IMR-90 (cell line): ENCODE measurements at regions not wholly inside any gene's neighbourhood (a gene's known extent, or its start where the extent isn't known, plus 50 kb on each side); places are given as distances from the start of the nearest gene placed in this dataset.

Source experiments
- ATAC-seq: fragments of 200-7000 bp; cut with Tn5 transposase; 2 replicates; pipeline ENCODE4 v1.9.1; 2020; ENCODE audit warnings: low read depth, mild to moderate bottlenecking, moderate library complexity
- BruUV-seq: library from RNA; stranded (reverse); fragments of 400-500 nt; replicated peaks from 2 replicates; lab custom pipeline; 2021; lab: Mats Ljungman, UMichigan
- CTCF ChIA-PET: fragments of 300-600 bp; formaldehyde crosslinking; extraction: SDS; loops from one replicate; lab custom pipeline; 2021; ENCODE audit warnings: antibody characterized with exemption; lab: Yijun Ruan, JAX
- POLR2A ChIA-PET: fragments of 300-600 bp; sonication (Branson Sonifier 250); formaldehyde crosslinking; loops from one replicate; lab custom pipeline; 2022; ENCODE audit warnings: antibody characterized with exemption; ENCODE audit not compliant: unreplicated experiment; lab: Charles Lee
- DNase-seq: peaks from one replicate; pipeline ENCODE4 v3.0.0; 2013
- H2AFZ ChIP-seq: replicated peaks from 2 replicates; pipeline ENCODE3; 2013; ENCODE audit warnings: low read length, mild to moderate bottlenecking; ENCODE audit not compliant: poor library complexity
- H2AK5ac ChIP-seq: 2 replicates; pipeline ENCODE4 v1.6.1; 2013; ENCODE audit warnings: low read depth, low read length, inconsistent platforms
- H2AK9ac ChIP-seq: replicated peaks from 2 replicates; pipeline ENCODE3; 2013; ENCODE audit warnings: mild to moderate bottlenecking, low read depth, low read length, moderate library complexity; ENCODE audit not compliant: poor library complexity
- H2BK120ac ChIP-seq: 2 replicates; pipeline ENCODE4 v1.6.1; 2013; ENCODE audit warnings: low read depth, low read length, inconsistent platforms
- H2BK15ac ChIP-seq: 3 replicates; pipeline ENCODE4 v1.6.1; 2013; ENCODE audit warnings: low read depth, low read length, inconsistent platforms
- H2BK20ac ChIP-seq: 2 replicates; pipeline ENCODE4 v1.6.1; 2013; ENCODE audit warnings: low read depth, mild to moderate bottlenecking, inconsistent platforms, low read length, moderate library complexity
- H2BK5ac ChIP-seq: 2 replicates; pipeline ENCODE4 v1.6.1; 2013; ENCODE audit warnings: mild to moderate bottlenecking, low read depth, low read length, inconsistent platforms; ENCODE audit not compliant: poor library complexity, severe bottlenecking
- H3K14ac ChIP-seq: replicated peaks from 2 replicates; pipeline ENCODE4 v1.6.1; 2013; ENCODE audit warnings: low read depth, low read length, inconsistent platforms
- H3K18ac ChIP-seq: 2 replicates; pipeline ENCODE4 v1.6.1; 2013; ENCODE audit warnings: low read depth, low read length, control low read depth
- H3K23ac ChIP-seq: 2 replicates; pipeline ENCODE4 v1.6.1; 2013; ENCODE audit warnings: low read depth, low read length, inconsistent platforms
- H3K27ac ChIP-seq: 2 replicates; pipeline ENCODE4 v1.5.1; 2013; ENCODE audit warnings: mild to moderate bottlenecking, control low read depth, low read length; ENCODE audit not compliant: insufficient read depth
- H3K27me3 ChIP-seq: 2 replicates; pipeline ENCODE4 v1.6.1; 2013; ENCODE audit warnings: low read length; ENCODE audit not compliant: control insufficient read depth, insufficient read depth
- H3K36me3 ChIP-seq: 2 replicates; pipeline ENCODE4 v1.6.1; 2013; ENCODE audit warnings: low read length, mixed read lengths; ENCODE audit not compliant: control insufficient read depth, insufficient read depth
- H3K4ac ChIP-seq: 2 replicates; pipeline ENCODE4 v1.6.1; 2013; ENCODE audit warnings: low read depth, low read length, inconsistent platforms
- H3K4me1 ChIP-seq: 2 replicates; pipeline ENCODE4 v1.6.1; 2013; ENCODE audit warnings: low read length, mixed read lengths; ENCODE audit not compliant: control insufficient read depth, insufficient read depth
- H3K4me2 ChIP-seq: 2 replicates; pipeline ENCODE4 v1.6.1; 2013; ENCODE audit warnings: low read depth, mild to moderate bottlenecking, control low read depth, low read length, moderate library complexity
- H3K4me3 ChIP-seq: 2 replicates; pipeline ENCODE4 v1.5.1; 2013; ENCODE audit warnings: low read depth, mild to moderate bottlenecking, control low read depth, low read length, moderate library complexity; ENCODE audit not compliant: insufficient read depth
- H3K56ac ChIP-seq: 2 replicates; pipeline ENCODE4 v1.6.1; 2013; ENCODE audit warnings: low read length, inconsistent platforms; ENCODE audit not compliant: insufficient read depth; ENCODE audit errors: extremely low read depth
- H3K79me1 ChIP-seq, 2 experiments: 2 replicates each; pipeline ENCODE4 v1.6.1; 2013; ENCODE audit warnings: low read length in 2 of 2, inconsistent platforms in 1 of 2, low read depth in 1 of 2
- H3K9ac ChIP-seq: 2 replicates; pipeline ENCODE4 v1.6.1; 2013; ENCODE audit warnings: low read depth, low read length, control low read depth
- H3K9me1 ChIP-seq: 2 replicates; pipeline ENCODE4 v1.6.1; 2013; ENCODE audit warnings: low read length, inconsistent platforms; ENCODE audit not compliant: insufficient read depth
- H3K9me3 ChIP-seq: 2 replicates; pipeline ENCODE4 v1.6.1; 2013; ENCODE audit warnings: low read length; ENCODE audit not compliant: control insufficient read depth, insufficient read depth
- H4K20me1 ChIP-seq: 2 replicates; pipeline ENCODE4 v1.6.1; 2013; ENCODE audit warnings: low read length, inconsistent platforms; ENCODE audit not compliant: insufficient read depth
- H4K5ac ChIP-seq: 2 replicates; pipeline ENCODE4 v1.6.1; 2013; ENCODE audit warnings: mild to moderate bottlenecking, low read depth, low read length, control low read depth
- H4K8ac ChIP-seq, 2 experiments: 2 replicates each; pipeline ENCODE4 v1.6.1; 2013; ENCODE audit warnings: low read depth in 2 of 2, low read length in 2 of 2, control low read depth in 1 of 2, inconsistent platforms in 1 of 2
- H4K91ac ChIP-seq: 2 replicates; pipeline ENCODE4 v1.6.1; 2013; ENCODE audit warnings: low read depth, low read length, inconsistent platforms; ENCODE audit not compliant: insufficient read depth
- ELK1 ChIP-seq: fragments of 150-350 bp; IDR thresholded peaks from 2 replicates; pipeline ENCODE4 v1.6.1; 2016; ENCODE audit warnings: low read depth, mild to moderate bottlenecking, low read length, moderate library complexity, borderline replicate concordance
- FOS ChIP-seq: fragments of 150-350 bp; IDR thresholded peaks from 2 replicates; pipeline ENCODE4 v1.6.1; 2016; ENCODE audit warnings: low read depth, low read length
- MAFK ChIP-seq: IDR thresholded peaks from 2 replicates; pipeline ENCODE4 v1.6.1; 2012; ENCODE audit warnings: low read depth, low read length, improper control_type of control experiment
- MXI1 ChIP-seq: IDR thresholded peaks from 2 replicates; pipeline ENCODE4 v1.6.1; 2012; ENCODE audit warnings: low read depth, mild to moderate bottlenecking, low read length, moderate library complexity, borderline replicate concordance
- RCOR1 ChIP-seq: IDR thresholded peaks from 2 replicates; pipeline ENCODE4 v1.6.1; 2012; ENCODE audit warnings: mild to moderate bottlenecking, low read length, improper control_type of control experiment; ENCODE audit not compliant: insufficient replicate concordance
- RFX5 ChIP-seq: IDR thresholded peaks from 2 replicates; pipeline ENCODE4 v1.8.0; 2012; ENCODE audit warnings: low read depth, mild to moderate bottlenecking, low read length, moderate library complexity
- SMC3 ChIP-seq: fragments of 150-350 bp; IDR thresholded peaks from 2 replicates; pipeline ENCODE4 v1.6.1; 2016; ENCODE audit warnings: low read depth, mild to moderate bottlenecking, antibody characterized with exemption, low read length, moderate library complexity
- WGBS, 2 experiments: methylation state at CpG; one replicate each; pipeline versions ENCODE4 v1.1.5 to v1.1.7; 2013; ENCODE audit warnings: missing lambda C conversion rate in 2 of 2; ENCODE audit not compliant: insufficient read length in 1 of 2; ENCODE audit errors: extremely low coverage in 2 of 2; 5-methylcytosine and 5-hydroxymethylcytosine counted together
- dilution Hi-C: fragments of 300-500 bp; cut with HindIII; formaldehyde crosslinking; loops from one replicate; pipeline ENCODE4 v1.14.3; 2018; ENCODE audit warnings: low sequenced_read_pairs; ENCODE audit not compliant: unreplicated experiment
- in situ Hi-C: fragments of 300-500 bp; cut with MboI; formaldehyde crosslinking; loops from 3 replicates; pipeline ENCODE4 v1.14.3; 2019; ENCODE audit warnings: low sequenced_read_pairs, inconsistent platforms, mixed read lengths
- intact Hi-C: fragments of 100-400 bp; cut with micrococcal nuclease; formaldehyde crosslinking; loops from 2 replicates; pipeline ENCODE4 v1.10.0; 2022

GRCh38 chr2:121869873-121870272 is 114.4 kb downstream of the TSN start:
- no peak overlapping the region for H4K91ac ChIP-seq
- H2AK5ac ChIP-seq: no peak overlapping the region
- DNase-seq (no peak), ATAC-seq (no peak)
- no peak overlapping the region for H4K8ac ChIP-seq
- no peak overlapping the region for H2BK15ac ChIP-seq
- H4K20me1 ChIP-seq: no peaks in the 10 kb centered on the region
- dilution Hi-C loops: no loop called here
- H3K4me1 ChIP-seq: no peaks in the 10 kb centered on the region; the same call in 1 of the 2 replicates
- H2BK5ac ChIP-seq: no peak overlapping the region
- TF ChIP-seq RFX5 (no peak), FOS (no peak), SMC3 (no peak), MAFK (no peak), ELK1 (no peak), RCOR1 (no peak), MXI1 (no peak)
- no peak overlapping the region for H3K9ac ChIP-seq
- H3K9me3 ChIP-seq: no peaks in the 10 kb centered on the region
- H3K14ac ChIP-seq: no peak overlapping the region
- H3K79me1 ChIP-seq: no peaks in the 10 kb centered on the region
- no peak overlapping the region for H2AFZ ChIP-seq
- no peak overlapping the region for H2BK20ac ChIP-seq
- no peaks in the 10 kb centered on the region for H3K9me1 ChIP-seq
- H3K27ac ChIP-seq: no peak overlapping the region
- ChIA-PET CTCF (no interaction called here), POLR2A (no interaction called here)
- WGBS, 2 experiments: 63% methylated on average over 2 of the region's 5 CpGs; no CpG with 5 or more reads in 1 of the 2 experiments
- in situ Hi-C loops: no loop called here
- H3K56ac ChIP-seq: no peak overlapping the region
- H2BK120ac ChIP-seq: no peak overlapping the region
- H3K4me2 ChIP-seq: no peak overlapping the region
- no peak overlapping the region for H2AK9ac ChIP-seq
- intact Hi-C loops: no loop called here
- no peak overlapping the region for H4K5ac ChIP-seq
- peaks cover 9% of the 10 kb centered on the region for H3K27me3 ChIP-seq
- H3K23ac ChIP-seq: no peak overlapping the region
- H3K4ac ChIP-seq: no peak overlapping the region
- no TSS peak for BruUV-seq
- no peak overlapping the region for H3K18ac ChIP-seq
- H3K4me3 ChIP-seq: no peak overlapping the region
- no peaks in the 10 kb centered on the region for H3K36me3 ChIP-seq
